OCI-LY1 (cell line): ENCODE measurements at regions not wholly inside any gene's neighbourhood (a gene's known extent, or its start where the extent isn't known, plus 50 kb on each side); places are given as distances from the start of the nearest gene placed in this dataset.

Experiments
- H2AFZ ChIP-seq: fragments of 200-600 bp; sonication (generic), shearing (Covaris generic); 2 replicates; pipeline ENCODE4 v1.6.0; 2014; ENCODE audit warnings: antibody characterized with exemption, mild to moderate bottlenecking, low read length
- H3F3A ChIP-seq: fragments of 200-600 bp; sonication (generic), shearing (Covaris generic); 2 replicates; pipeline ENCODE4 v1.6.0; 2014; ENCODE audit warnings: mild to moderate bottlenecking, antibody characterized with exemption, low read length, moderate library complexity; ENCODE audit not compliant: insufficient read depth
- H3K27ac ChIP-seq: fragments of 200-600 bp; sonication (generic); 2 replicates; pipeline ENCODE4 v1.5.1; 2014; ENCODE audit warnings: low read length, mixed run types, mild to moderate bottlenecking, low read depth; ENCODE audit not compliant: poor library complexity, severe bottlenecking
- H3K27me3 ChIP-seq: fragments of 200-600 bp; sonication (generic); 2 replicates; pipeline ENCODE4 v1.6.0; 2014; ENCODE audit warnings: antibody characterized with exemption, mild to moderate bottlenecking, low read length, moderate library complexity; ENCODE audit not compliant: insufficient read depth
- H3K36me3 ChIP-seq: fragments of 200-600 bp; sonication (generic); 2 replicates; pipeline ENCODE4 v1.6.1; 2014; ENCODE audit warnings: mild to moderate bottlenecking, antibody characterized with exemption, low read length, moderate library complexity, mixed read lengths; ENCODE audit not compliant: insufficient read depth
- H3K4me1 ChIP-seq: fragments of 200-600 bp; sonication (generic); 2 replicates; pipeline ENCODE4 v1.5.1; 2014; ENCODE audit warnings: mild to moderate bottlenecking, low read length, moderate library complexity; ENCODE audit not compliant: insufficient read depth, severe bottlenecking
- H3K4me2 ChIP-seq: fragments of 200-600 bp; sonication (generic), shearing (Covaris generic); 2 replicates; pipeline ENCODE4 v1.6.1; 2014; ENCODE audit warnings: low read length
- H3K4me3 ChIP-seq: fragments of 200-600 bp; sonication (generic); 2 replicates; pipeline ENCODE4 v1.5.1; 2014; ENCODE audit warnings: low read length, low read depth, mild to moderate bottlenecking, mixed read lengths; ENCODE audit not compliant: poor library complexity, severe bottlenecking
- H3K79me2 ChIP-seq: fragments of 200-600 bp; shearing (Covaris generic); 2 replicates; pipeline ENCODE4 v1.6.1; 2016; ENCODE audit warnings: mixed run types, low read length, mixed read lengths; ENCODE audit not compliant: insufficient read depth
- H3K9ac ChIP-seq: fragments of 200-600 bp; sonication (generic), shearing (Covaris generic); 2 replicates; pipeline ENCODE4 v1.6.1; 2014; ENCODE audit warnings: mild to moderate bottlenecking, low read length, mixed read lengths
- H3K9me2 ChIP-seq: fragments of 200-600 bp; sonication (generic), shearing (Covaris generic); 2 replicates; pipeline ENCODE4 v1.6.1; 2014; ENCODE audit warnings: low read depth, mild to moderate bottlenecking, low read length, mixed read lengths
- H3K9me3 ChIP-seq: fragments of 200-600 bp; shearing (Covaris generic); 2 replicates; pipeline ENCODE4 v1.6.1; 2014; ENCODE audit warnings: low read length, mixed read lengths
- H4K20me1 ChIP-seq: fragments of 200-600 bp; sonication (generic), shearing (Covaris generic); 2 replicates; pipeline ENCODE4 v1.6.0; 2016; ENCODE audit warnings: mild to moderate bottlenecking, low read length; ENCODE audit not compliant: insufficient read depth
- EZH2 ChIP-seq: fragments of 200-600 bp; sonication (generic), shearing (Covaris generic); IDR thresholded peaks from 2 replicates; pipeline ENCODE4 v1.8.0; 2017; ENCODE audit warnings: borderline replicate concordance, mixed run types, mild to moderate bottlenecking, antibody characterized with exemption, low read length, moderate library complexity, mixed read lengths
- TF ChIP-seq, protein P1 (sequence below): fragments of 200-600 bp; sonication (generic), shearing (Covaris generic); IDR thresholded peaks from 2 replicates; pipeline ENCODE4 v1.5.1; 2017; ENCODE audit warnings: mild to moderate bottlenecking, antibody characterized with exemption, low read length, moderate library complexity, mixed read lengths

DNA sequence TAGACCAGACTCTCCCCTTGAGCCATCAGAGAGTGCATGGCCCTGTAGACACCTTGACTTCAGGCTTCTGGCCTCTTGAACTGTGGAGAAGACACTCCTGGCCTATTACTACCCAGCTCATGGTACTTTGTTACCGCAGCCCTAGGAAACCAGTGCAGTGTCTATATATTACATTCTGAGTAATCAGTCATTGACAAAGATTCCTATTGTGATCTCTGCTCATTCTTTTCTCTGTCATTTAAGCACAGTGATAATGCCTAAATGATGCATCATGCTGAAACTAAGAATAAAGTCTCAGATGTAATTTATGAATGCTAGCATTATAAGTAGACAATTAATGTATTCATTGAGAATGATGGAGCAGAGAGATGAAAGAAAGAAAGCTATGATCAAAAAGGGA is 603.5 kb downstream of the SOCS6 start:
- H3K4me1 ChIP-seq, result no peaks in the 10 kb centered on the region
- H3K9me3 ChIP-seq, result no peaks in the 10 kb centered on the region
- TF ChIP-seq, protein P1, sequence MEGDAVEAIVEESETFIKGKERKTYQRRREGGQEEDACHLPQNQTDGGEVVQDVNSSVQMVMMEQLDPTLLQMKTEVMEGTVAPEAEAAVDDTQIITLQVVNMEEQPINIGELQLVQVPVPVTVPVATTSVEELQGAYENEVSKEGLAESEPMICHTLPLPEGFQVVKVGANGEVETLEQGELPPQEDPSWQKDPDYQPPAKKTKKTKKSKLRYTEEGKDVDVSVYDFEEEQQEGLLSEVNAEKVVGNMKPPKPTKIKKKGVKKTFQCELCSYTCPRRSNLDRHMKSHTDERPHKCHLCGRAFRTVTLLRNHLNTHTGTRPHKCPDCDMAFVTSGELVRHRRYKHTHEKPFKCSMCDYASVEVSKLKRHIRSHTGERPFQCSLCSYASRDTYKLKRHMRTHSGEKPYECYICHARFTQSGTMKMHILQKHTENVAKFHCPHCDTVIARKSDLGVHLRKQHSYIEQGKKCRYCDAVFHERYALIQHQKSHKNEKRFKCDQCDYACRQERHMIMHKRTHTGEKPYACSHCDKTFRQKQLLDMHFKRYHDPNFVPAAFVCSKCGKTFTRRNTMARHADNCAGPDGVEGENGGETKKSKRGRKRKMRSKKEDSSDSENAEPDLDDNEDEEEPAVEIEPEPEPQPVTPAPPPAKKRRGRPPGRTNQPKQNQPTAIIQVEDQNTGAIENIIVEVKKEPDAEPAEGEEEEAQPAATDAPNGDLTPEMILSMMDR, result no peak
- no peak for TF ChIP-seq EZH2
- H3K4me2 ChIP-seq, result no peak overlapping the region
- H4K20me1 ChIP-seq, result no peaks in the 10 kb centered on the region
- no peaks in the 10 kb centered on the region for H3K27me3 ChIP-seq
- H3K9ac ChIP-seq, result no peak overlapping the region
- H3K36me3 ChIP-seq, result no peaks in the 10 kb centered on the region
- no peak overlapping the region for H2AFZ ChIP-seq
- no peak overlapping the region for H3K27ac ChIP-seq
- H3K9me2 ChIP-seq, result no peaks in the 10 kb centered on the region
- H3K4me3 ChIP-seq, result no peak overlapping the region
- no peaks in the 10 kb centered on the region for H3K79me2 ChIP-seq
- H3F3A ChIP-seq, result no peaks in the 10 kb centered on the region

DNA sequence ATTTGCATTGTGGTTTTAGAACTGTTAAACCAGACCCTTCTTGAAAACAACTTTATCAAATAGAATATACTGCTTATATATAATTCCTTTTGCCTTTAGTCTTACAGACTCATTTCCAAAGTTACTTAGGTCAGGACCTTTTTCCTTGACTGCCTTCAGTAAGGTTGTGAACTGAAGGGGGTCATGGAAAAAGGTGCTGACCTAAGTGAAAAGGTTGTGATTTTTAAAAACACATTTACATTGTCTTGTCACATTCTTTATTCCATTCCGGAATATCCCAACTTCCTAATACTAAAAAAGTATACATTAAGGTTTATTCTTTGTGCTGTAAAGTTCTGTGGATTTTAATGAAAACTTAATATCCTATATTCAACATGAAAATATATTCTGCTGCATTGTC is 581.4 kb downstream of the SOCS6 start:
- Histone ChIP-seq H3K9me2 (no peaks in the 10 kb centered on the region), H4K20me1 (no peaks in the 10 kb centered on the region), H3K27ac (no peak overlapping the region), H3K79me2 (no peaks in the 10 kb centered on the region), H3K27me3 (no peaks in the 10 kb centered on the region), H3K4me1 (no peaks in the 10 kb centered on the region), H3K9me3 (no peaks in the 10 kb centered on the region), H3K4me2 (no peak overlapping the region), H2AFZ (no peak overlapping the region), H3K4me3 (no peak overlapping the region), H3F3A (no peaks in the 10 kb centered on the region), H3K9ac (no peak overlapping the region), H3K36me3 (no peaks in the 10 kb centered on the region)
- TF ChIP-seq EZH2, result no peak
- TF ChIP-seq, protein P1, result no peak

DNA sequence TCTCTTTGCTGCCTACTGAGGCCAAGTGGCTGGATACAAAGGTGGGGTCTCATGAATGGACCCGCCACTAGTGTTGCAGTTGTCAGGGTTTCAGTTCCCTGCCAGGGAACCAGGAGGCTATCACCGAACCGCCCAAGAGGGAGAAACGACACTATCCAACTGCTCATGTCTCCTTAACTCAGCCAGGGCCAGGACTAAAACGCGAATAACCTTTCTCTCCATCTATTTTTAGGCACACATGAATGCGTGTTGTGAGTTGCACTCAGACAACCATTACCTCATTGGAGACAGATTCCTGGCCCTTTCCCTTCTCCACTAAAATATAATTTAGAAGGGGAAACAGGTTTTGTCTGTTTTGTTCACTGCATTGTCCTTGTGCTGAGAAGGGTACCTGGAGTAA is 559.5 kb downstream of the SOCS6 start:
- no peak overlapping the region for H3K4me3 ChIP-seq
- H3K9me2 ChIP-seq, result no peaks in the 10 kb centered on the region
- no peaks in the 10 kb centered on the region for H3K9me3 ChIP-seq
- H2AFZ ChIP-seq, result no peak overlapping the region
- no peaks in the 10 kb centered on the region for H3K79me2 ChIP-seq
- no peak overlapping the region for H3K4me2 ChIP-seq
- H3K27ac ChIP-seq, result no peak overlapping the region
- H4K20me1 ChIP-seq, result no peaks in the 10 kb centered on the region
- H3K36me3 ChIP-seq, result no peaks in the 10 kb centered on the region
- H3F3A ChIP-seq, result no peaks in the 10 kb centered on the region
- no peak overlapping the region for H3K9ac ChIP-seq
- H3K4me1 ChIP-seq, result peaks cover 12% of the 10 kb centered on the region
- no peak for TF ChIP-seq EZH2
- TF ChIP-seq, protein P1, result no peak
- H3K27me3 ChIP-seq, result no peaks in the 10 kb centered on the region
